NOMO-1 treated with DMSO at 0.1 percent for 48 hours (cell line): ENCODE measurements at regions not wholly inside any gene's neighbourhood (a gene's known extent, or its start where the extent isn't known, plus 50 kb on each side); places are given as distances from the start of the nearest gene placed in this dataset.
"Not testable (repeated sequence)": the region's sequence is repeated elsewhere in the genome, so short reads cannot be mapped to it uniquely, and the experiment has no call there.

Experiments used
- DNase-seq: peaks from one replicate; lab custom pipeline; 2025; ENCODE audit not compliant: unreplicated experiment; lab: John Stamatoyannopoulos, UW

DNA sequence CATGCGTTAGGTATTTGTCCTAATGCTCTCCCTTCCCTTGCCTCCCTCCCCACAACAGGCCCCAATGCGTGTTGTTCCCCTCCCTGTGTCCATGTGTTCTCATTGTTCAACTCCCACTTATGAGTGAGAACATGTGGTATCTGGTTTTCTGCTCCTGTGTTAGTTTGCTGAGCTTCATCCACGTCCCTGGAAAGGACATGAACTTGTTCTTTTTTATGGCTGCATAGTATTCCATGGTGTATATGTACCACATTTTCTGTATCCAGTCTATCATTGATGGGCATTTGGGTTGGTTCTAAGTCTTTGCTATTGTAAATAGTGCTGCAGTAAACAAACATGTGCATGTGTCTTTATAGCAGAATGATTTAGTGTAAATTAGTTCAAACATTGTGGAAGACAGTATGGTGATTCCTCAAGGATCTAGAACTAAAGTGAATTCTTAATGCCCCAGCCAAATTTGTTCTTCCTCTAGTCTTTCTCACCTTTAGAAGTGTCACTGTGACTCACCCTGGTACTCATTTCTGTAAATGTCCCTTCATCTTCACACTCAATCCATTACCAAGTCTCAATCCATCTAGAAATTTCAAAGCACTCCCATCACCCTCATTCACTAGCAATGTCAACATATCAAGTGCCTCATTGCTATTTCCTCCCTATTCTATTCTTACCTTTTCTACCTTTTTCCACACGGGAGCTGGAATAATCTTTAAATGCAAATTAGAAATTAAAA, 123.9 kb downstream of the MREG start:
- DNase-seq = not testable (repeated sequence)

DNA sequence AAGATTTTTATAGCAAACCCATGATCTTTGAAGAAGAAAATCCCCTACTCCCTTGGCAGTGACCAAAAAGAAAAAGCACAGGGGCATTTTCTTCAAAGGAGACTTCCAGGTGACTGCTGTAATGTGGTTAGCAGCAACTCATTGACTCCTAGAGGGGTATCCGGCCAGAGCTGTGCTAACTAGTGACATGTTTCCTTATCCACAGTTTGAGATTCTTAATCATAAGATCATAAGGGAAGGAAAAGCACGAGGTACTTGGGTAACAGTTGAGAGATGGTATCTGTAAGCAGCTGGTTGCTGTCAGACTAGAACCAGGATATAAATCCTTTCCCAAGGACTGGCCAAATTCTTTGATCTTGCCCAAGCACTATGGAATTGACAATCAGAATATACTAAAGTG, 124.7 kb downstream of the MREG start:
- DNase-seq = no peak

DNA sequence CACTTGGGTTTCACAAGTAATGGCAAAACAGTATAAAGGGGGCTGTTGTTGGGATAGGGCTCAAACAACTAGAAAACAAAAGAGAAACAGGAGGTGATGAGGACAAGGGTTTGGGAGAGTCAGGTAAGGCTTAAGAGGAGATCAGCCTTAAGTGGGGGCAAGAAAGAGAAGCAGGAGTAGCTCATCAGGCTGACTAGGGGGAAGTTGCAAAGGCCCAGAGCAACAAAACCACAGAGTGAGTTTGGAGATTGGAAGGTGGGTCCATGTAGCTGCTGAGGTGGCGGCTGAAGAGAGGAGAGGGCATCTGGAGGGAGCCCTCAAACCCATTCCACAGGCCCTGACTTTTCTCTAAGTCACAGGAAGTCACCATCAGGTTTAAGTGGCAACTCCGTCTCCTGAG, 126.0 kb downstream of the MREG start:
- DNase-seq = peak; percentile 38

DNA sequence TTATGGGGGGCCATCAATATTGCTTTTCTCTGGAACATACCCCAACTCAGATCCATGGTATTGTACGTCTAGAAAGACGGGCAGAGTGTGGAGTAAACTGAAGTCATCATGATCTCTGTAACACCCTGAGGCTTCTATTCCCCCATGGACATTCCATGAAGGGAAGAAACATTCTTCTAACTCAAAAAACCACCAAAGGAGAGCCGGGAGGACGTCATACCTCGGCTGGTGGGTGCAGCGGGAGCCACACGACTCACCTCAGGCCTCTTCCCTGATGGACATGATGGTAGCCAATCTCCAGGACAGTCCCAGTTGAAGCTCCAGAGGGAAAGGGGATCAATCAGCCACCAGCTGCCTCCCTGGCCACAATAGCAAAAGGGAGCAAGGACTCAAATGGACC, 127.3 kb downstream of the MREG start:
- DNase-seq = no peak

DNA sequence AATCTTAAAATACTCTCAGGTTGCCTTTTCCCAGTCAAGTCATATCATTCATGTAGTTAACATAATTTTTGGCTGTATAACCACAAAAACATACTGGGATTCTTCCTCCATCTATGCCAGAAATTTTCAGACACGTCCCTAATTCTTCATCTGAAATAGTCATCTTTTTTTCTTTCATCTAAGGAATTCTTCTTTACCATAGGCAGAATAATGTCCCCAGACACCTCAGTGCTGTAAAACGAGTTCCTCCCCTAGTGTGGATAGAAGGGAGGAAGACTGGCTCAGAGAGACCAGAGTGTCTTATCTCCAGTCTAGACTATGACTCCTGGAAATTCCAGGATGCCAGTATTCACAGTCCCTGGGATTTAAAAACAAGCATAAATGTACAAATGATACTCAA, 127.8 kb downstream of the MREG start:
- no peak for DNase-seq

DNA sequence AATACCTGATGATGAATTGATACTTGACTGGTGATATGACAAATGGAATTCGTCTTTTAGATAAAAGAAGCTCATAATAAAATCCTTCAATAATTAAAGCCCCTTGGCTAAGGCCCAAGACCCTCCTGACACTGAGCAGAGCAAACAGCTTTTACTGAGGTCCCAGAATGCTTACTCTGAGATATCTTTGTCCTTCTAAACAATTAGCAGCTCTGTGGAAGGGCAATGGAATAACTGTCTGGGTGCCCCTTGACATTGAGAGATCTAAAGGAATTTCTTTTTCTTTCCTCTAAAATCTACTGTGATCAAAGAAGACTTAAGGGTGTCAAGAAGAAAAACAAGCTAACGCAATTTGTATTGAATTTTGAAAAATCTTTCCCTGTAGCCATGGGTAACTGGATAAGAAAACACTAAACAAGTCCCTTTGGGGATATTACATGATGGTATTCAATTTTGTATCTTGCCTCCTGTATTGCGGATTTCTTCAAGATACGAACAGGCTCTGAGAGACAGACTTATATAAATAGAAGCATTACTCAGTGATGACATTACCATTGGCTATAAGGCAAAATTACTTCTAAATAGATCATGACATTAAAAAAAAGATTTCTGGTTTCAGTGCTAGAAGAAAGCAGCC, 128.8 kb downstream of the MREG start:
- DNase-seq = no peak

DNA sequence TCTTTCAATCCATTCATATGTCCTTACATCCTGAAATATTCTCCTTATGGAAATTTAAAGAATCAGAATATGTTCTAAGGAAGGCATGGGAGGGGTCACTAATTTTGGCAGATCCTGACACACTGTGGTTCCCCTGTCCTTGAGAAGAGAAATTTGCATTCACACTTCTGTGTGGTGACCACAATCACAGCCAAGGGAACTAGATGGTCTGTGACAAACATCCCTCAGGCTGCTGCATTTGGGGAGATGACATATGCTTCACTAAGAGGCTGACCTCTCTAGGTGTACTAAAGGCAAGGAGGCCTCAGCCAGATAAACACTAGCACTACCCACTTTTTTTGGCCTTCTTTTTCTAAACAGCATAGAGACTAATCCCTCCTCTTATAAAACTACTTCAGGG, 129.6 kb downstream of the MREG start:
- DNase-seq = no peak

DNA sequence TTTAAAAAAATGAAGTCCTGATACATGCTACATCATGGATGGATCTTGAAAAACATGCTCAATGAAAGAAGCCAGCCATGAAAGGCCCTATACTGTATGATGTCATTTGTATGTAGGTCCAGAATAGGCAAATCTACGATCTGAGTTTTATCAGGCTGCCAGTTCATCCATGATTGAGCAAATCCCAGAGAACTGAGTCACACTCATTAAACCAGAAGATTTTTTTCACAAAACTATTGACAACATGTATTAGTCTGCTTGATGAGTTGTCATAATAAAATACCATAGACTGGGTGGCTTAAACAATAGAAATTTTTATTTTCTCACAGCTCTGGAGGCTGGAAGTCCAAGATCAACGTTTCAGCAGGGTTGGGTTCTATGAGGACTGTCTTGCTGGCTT, 130.7 kb downstream of the MREG start:
- DNase-seq = no peak

DNA sequence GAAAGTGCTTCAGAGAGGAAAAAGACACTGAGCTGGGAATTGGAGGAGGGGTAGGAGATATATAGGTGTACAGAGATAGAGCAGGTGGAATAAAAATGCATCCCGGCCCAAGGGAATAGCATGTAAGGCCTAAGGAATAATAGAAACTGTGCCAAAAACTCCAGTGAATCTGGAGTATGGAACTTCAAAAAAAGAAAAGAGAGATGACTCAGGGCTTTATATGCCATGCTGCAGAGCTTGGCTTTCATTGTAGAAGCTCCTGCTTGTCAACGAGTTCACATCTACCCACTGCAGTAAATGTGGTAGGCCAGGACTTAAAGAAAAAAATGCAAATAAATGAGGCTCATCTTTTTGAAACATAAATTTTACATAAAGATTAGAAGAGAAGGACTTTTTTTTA, 131.8 kb downstream of the MREG start:
- DNase-seq = no peak

DNA sequence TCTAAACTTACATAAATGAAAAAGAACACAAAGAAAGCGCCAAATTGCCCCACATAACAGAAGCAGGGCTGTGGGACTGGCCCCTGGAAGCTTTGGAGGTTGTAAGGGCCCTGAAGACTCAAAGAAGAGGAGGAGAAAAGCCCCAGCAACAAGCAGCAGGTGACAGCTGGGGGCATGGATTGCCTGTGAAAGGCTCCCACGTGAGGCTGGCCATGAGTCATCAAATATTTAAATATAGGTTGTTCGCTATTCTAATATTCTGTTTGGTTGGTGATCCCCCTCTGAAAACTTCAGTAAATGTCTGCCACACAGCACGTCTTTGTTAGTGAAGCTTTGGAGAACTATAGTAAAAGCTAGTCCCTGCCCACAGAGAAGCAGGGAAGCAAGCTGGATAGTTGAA, 132.4 kb downstream of the MREG start:
- no peak for DNase-seq

DNA sequence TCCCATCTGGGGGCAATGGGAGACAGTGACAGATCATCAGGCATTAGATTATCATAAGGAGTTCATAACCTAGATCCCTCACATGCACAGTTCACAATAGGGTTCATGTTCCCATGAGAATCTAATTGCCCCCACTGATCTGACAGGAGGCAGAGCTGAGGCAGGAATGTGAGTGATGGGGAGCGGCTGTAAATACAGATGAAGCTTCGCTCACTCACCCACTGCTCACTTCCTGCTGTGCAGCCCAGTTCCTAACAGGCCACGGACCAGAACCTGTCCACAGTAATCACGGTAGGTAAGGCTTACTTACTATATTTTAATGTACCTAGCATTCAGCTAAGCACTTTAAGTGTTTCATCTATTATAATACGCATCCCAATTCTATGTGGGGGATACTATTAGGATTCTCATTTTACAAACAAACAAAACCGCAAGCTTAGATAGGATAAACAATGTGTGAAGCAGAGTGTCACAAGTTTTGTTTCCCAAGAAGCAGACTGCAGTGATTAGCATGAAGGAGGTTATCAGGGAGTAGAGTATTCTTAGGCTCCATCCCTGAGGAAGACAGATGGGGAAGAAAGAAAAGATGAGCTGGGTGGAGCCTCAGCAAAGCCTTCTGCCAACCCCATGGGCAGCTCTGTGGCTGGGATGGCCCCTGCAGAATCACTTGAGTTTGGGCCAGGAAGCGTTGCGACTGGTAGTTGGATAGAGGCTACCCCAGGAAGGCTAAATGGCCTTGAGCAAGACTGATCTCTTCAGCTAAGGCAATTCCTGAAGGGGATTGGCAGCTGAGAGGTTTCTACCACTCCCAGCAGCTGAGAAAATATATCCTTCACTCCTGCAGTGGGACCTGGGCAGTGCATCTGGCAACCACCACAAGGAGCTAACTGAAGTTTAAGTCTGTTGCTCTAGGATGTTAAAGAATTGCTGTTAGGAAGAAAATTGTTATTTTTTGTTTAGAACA, 133.1 kb downstream of the MREG start:
- DNase-seq = no peak

DNA sequence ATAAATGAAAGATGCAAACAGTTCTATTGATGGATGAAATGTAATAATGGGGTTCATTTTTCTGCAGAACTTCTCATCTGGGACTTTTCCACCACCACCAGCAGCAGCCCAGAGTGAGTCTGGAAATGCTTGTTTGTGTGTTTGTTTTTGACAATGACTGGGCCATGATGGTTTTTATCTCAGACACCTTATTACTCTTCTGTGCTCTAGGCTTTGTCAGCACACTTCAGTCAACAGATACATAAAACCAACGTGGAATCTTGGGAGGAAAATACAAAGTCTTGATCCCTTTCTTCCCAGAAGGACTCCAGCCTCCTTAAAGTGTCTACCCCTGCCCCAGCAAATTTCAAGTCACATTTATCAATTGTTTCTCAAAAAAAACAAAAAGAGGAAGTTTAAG, 134.0 kb downstream of the MREG start:
- DNase-seq = no peak

DNA sequence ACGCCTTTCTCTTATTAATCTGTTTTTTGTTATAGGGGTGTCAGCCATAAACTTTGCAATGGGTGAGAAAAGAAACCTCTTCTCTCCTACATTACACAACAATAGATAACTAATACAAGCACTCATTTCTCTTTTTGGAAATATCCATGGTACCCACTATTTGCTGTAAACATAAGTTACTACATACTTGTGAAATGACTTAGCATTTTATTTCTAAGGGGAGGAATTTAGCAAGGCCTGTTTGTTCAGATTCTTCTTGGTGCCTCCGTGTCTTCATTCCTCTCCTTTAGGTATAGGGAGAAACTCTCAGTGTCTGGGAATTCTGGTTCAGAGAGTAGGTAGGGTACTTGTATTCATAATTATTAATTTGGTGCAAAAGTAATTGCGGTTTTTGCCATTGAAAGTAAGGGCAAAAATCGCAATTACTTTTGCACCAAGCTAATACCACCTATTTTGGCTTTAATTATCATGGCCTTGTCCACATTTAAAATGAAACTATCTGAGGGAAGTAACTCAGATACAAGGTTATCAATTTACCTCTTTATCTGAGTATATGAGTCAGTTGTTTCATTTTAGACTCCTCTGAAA, 134.8 kb downstream of the MREG start:
- no peak for DNase-seq

DNA sequence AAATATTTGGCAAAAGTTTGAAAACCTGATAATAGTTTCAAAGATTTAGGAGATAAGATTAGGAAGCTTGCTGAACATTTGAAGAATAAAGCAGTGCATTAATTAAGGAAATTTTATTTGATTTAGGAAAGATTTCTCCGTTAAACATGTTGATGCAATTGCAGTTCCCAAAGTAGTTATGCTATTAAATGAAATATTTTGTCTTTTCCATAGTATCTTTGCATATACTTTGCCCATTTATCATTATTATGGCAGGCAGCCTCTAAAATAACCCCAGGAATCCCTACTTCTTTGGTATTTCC, 136.5 kb downstream of the MREG start:
- DNase-seq = no peak

DNA sequence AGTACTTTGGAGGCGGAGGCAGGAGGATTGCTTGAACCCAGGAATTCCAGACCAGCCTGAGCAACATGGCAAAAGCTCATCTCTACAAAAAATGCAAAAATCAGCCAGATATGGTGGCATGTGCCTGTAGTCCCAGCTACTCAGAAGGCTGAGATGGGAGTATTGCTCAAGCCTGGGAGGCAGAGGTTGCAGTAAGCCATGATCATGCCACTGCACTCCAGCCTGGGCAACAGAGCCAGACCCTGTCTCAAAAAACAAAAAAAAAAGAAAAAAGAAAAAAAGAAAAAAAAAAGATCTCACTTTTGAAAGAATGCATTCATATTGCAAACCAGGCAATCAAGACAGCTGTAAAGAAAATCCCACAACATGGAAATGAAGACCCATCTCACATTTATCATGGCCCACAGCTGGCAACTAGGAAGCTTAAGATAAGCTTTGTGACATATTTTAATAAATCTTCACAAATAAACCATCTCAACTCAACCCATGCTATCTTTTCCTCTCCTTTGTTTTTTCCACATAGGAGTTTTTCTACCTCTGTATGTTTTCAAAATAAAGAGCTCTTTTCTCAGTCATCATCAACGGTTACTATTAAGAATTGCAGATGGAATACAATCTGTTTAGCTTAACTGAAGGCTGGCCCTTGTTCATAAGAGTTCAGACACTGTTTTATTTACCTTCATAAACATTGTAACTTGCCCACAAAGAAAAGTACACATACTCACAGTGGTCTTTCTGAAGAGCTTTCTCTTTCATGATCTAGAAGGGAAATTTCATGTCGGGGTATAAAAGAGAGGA, 137.0 kb downstream of the MREG start:
- no peak for DNase-seq

DNA sequence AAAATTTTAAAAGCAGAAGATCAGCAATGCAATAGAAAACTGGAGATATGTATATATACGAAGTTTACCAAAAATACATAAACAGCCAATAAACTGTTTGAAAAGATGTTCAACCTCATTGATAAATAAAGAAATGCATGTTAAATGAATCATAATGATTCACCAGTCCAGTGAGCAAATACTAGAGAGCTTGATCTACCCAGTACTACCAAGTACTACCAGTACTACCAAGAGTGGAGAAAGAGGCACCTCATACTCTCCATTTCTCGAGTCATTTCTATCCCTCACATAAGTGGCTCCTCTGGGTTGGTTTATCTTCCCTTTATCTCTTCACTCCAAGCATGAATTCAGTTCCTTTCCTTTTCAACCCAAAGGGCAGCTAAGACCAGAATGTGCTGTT, 138.9 kb downstream of the MREG start:
- no peak for DNase-seq

DNA sequence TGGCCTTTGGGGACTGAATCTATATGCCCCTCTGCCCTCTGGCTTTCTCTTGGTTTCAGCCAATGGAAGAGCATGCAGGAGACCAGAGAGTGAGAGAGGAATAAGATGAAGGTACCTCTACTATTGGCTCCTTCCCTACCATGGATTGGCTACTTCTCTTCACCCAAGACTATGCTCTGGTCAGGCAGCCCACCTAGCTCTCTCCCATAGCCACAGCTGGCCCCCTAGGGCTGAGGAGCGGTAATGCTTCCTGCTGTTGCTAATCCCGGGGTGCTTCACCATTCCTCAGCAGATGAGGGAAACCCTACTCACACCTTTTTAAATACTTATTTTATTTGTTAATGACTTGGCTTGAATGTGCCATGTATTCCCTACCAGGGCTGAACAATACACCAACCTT, 142.4 kb downstream of the MREG start:
- no peak for DNase-seq

DNA sequence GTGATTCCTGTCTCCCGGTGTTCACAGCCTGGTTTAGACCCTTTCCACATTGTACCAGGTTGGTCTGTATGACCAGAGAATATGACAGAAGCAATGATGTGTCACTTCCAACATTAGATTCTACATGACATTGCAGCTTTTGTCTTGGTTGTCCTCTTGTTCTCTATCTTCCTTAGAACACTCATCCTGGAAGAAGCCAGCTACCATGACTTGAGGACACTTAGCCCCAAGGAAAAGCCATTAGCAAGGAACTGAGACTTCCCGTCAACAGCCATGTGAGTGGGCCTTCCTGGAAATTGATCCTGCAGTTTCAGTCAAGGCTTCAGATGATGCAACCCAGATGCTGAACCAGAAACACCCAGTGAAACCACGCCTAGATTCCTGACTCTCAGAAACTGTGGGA, 143.3 kb downstream of the MREG start:
- DNase-seq = no peak

DNA sequence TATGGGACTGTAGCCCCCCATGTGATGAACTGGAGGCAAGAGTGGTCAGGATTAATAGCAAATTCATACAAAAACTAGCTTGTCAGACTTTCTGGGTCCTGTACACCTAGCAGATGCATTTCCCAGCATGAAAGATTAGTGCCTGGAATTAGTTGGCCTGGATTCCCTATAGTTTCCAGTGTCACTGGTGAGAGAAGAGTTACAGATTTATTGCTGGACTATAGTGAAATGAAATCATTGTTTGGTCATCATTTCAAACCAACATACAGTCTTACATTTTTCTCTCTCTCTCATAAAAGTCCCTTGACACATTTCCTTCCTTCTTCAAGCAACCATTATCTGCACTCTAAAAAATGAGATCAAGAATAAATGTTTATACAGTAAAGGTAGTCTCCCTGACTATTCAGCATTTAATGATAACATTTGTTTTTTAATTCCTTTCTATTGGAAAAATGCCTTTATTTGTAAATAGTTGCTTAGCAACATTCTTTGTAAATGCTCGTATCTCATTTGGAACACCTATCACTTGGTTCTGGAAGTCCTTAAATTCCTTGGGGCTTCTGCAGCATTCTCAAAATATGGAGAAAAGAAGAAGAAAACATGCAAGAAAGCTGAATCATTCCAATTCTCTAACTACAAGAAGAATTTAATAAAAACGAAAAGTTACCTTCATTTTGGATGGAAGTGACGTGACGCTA, 144.4 kb downstream of the MREG start:
- DNase-seq = no peak

DNA sequence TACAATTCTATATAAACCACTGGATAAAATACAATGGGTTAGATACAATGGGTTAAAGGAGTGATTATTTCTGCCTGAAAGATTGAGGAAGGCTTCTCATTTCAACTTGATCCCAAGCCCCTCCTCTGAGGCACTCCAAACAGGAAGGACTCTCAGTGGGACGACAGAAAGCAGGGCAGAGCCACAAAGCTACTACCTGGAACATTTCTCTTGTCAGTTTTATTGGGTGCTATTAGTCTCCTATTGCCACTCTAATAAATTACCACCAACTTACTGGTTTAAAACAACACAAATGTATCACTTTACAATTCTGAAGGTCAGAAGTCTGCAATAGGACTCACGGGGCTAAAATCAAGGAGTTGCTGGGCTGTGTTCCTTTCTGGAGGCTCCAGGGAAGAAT, 146.7 kb downstream of the MREG start:
- no peak for DNase-seq
